RWPE1 (cell line): ENCODE measurements at regions not wholly inside any gene's neighbourhood (a gene's known extent, or its start where the extent isn't known, plus 50 kb on each side); places are given as distances from the start of the nearest gene placed in this dataset.
"Not testable (repeated sequence)": the region's sequence is repeated elsewhere in the genome, so short reads cannot be mapped to it uniquely, and the experiment has no call there.

Source experiments
- CTCF ChIA-PET: fragments of 350-600 bp; sonication (Branson Sonifier 250); formaldehyde crosslinking; extraction: SDS; loops from one replicate; lab custom pipeline; 2021; lab: Yijun Ruan, JAX
- POLR2A ChIA-PET: fragments of 400-600 bp; formaldehyde crosslinking; extraction: SDS; loops from one replicate; lab custom pipeline; 2020; ENCODE audit warnings: antibody characterized with exemption; ENCODE audit not compliant: low non-redundant PET; lab: Yijun Ruan, JAX
- DNase-seq: peaks from one replicate; pipeline ENCODE4 v3.0.0; 2012; ENCODE audit warnings: low spot score
- H3K27ac ChIP-seq: fragments of 450-650 bp; 2 replicates; pipeline ENCODE4 v1.5.1; 2017
- TF ChIP-seq, protein P1 (sequence below): fragments of 450-650 bp; conservative IDR thresholded peaks from 2 replicates; pipeline ENCODE4 v1.5.1; 2017; ENCODE audit warnings: low read depth, mild to moderate bottlenecking

DNA sequence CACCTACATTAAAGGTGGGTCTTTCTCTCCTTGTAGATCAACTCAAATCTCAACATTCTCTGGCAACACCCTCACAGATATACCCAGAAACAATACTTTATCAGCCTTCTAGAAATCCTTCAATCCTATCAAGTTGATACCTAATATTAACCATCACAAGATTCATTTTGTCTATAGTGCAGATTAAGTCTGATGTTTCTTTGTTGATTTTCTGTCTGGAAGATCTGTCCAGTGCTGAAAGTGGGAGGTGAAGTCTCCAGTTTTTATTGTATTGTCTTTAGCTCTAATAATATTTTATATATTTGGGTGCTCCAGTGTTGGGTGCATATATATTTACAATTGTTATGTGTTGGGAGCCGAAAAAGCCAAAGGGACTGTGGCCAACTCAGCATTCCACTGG, 493.9 kb upstream of the ADGRB3 start:
- H3K27ac ChIP-seq = no peak overlapping the region
- DNase-seq = no peak
- CTCF ChIA-PET = no interaction called here
- TF ChIP-seq, protein P1, sequence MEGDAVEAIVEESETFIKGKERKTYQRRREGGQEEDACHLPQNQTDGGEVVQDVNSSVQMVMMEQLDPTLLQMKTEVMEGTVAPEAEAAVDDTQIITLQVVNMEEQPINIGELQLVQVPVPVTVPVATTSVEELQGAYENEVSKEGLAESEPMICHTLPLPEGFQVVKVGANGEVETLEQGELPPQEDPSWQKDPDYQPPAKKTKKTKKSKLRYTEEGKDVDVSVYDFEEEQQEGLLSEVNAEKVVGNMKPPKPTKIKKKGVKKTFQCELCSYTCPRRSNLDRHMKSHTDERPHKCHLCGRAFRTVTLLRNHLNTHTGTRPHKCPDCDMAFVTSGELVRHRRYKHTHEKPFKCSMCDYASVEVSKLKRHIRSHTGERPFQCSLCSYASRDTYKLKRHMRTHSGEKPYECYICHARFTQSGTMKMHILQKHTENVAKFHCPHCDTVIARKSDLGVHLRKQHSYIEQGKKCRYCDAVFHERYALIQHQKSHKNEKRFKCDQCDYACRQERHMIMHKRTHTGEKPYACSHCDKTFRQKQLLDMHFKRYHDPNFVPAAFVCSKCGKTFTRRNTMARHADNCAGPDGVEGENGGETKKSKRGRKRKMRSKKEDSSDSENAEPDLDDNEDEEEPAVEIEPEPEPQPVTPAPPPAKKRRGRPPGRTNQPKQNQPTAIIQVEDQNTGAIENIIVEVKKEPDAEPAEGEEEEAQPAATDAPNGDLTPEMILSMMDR = no peak
- POLR2A ChIA-PET = no interaction called here

DNA sequence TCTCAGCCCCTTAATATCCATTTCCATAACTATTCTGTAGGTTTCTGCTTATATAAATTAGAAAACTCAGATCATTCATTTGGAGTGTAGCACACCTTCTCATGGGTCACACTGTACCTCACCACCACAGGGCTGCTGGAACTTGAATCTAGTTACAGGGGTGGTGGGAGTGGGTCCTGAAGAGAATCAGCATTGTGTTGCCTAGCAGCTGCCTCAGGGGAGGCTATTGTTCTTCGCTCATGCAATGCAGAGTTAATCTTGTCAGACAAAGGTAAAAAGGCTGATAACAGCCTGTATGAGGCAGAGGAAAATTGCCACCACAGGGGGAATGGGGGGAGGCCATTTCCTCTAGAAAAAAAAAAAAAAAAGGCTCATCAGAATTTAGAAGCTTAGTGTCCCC, 496.0 kb upstream of the ADGRB3 start:
- DNase-seq = no peak
- CTCF ChIA-PET = no interaction called here
- TF ChIP-seq, protein P1 = no peak
- POLR2A ChIA-PET = no interaction called here
- H3K27ac ChIP-seq = no peak overlapping the region

DNA sequence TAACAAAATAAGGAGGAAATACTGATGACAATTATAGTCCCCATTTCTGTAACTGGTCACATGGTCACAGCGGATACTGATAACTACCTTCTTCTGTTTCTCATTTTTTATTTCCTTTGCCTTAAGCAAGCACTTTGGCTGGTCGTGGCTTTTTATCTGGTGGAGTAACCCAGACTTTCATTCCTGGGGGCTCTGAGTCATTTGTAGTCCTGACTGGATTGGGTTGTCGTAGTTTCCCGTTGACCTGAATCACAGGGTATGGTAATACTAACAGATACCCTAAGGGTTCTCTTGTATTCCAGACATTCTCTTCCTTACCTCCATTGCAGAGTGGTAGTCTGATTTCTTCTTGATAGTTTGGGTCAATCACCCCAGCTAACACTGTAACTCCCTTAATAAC, 500.3 kb upstream of the ADGRB3 start:
- POLR2A ChIA-PET = no interaction called here
- CTCF ChIA-PET = interaction anchor here (0.6 kb wide), 1 partner anchor 14 kb away, joined by 3 read pairs; no protein-coding TSS in a partner anchor
- no peak overlapping the region for H3K27ac ChIP-seq
- DNase-seq = no peak
- TF ChIP-seq, protein P1 = no peak

DNA sequence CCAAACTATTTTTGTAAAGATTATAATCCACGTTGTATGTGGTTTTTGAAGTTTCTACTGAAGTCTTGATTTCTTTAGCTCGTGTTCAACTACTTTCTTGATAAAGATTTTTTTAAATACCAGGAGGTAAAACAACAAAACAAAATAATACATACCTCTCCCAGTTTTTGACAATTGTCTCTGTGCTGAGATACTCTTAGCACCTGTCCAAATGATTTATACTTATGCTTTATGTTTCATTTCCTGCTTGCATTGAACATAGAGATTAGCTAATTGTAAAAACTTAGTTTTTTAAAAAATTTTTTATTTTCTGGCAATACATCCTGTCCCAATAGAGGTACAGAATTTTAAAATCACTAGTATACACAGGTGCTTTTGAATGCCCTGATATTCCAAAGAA, 506.9 kb upstream of the ADGRB3 start:
- DNase-seq = no peak
- no peak overlapping the region for H3K27ac ChIP-seq
- CTCF ChIA-PET = no interaction called here
- POLR2A ChIA-PET = no interaction called here
- TF ChIP-seq, protein P1 = no peak

- no peak overlapping the region for H3K27ac ChIP-seq
- CTCF ChIA-PET = interaction anchor here (0.6 kb wide), 1 partner anchor 64 kb away, joined by 7 read pairs; no protein-coding TSS in a partner anchor
- no peak for DNase-seq
- TF ChIP-seq, protein P1 = no peak
- POLR2A ChIA-PET = no interaction called here
Observed at GRCh38 chr6:68127074-68127473, 508.0 kb upstream of the ADGRB3 start.

- DNase-seq = no peak
- no peak overlapping the region for H3K27ac ChIP-seq
- TF ChIP-seq, protein P1 = no peak
- ChIA-PET CTCF (no interaction called here), POLR2A (no interaction called here)
Observed at GRCh38 chr6:68126089-68126749, 508.9 kb upstream of the ADGRB3 start.

GRCh38 chr6:68122975-68123374, 512.1 kb upstream of the ADGRB3 start:
- CTCF ChIA-PET, POLR2A ChIA-PET: not testable (repeated sequence)

More at GRCh38 chr6:68122975-68123374, 512.1 kb upstream of the ADGRB3 start:
- H3K27ac ChIP-seq, DNase-seq: not testable (repeated sequence)
